Fibroblast of lung (primary cell): ENCODE measurements at regions not wholly inside any gene's neighbourhood (a gene's known extent, or its start where the extent isn't known, plus 50 kb on each side); places are given as distances from the start of the nearest gene placed in this dataset.

Source experiments
- DNase-seq, 2 donors: peaks; one replicate each; pipeline versions ENCODE4 v3.0.0 to v3.0.0-alpha.2; 2010; ENCODE audit warnings: low read depth in 2 of 2
- H2AFZ ChIP-seq: 2 replicates; pipeline ENCODE4 v1.5.1; 2012; ENCODE audit warnings: low read length, control low read depth, inconsistent platforms
- H3K27ac ChIP-seq: 2 replicates; pipeline ENCODE4 v1.5.1; 2011; ENCODE audit warnings: low read length, control low read depth; ENCODE audit not compliant: insufficient read depth
- H3K27me3 ChIP-seq: 2 replicates; pipeline ENCODE4 v1.5.1; 2011; ENCODE audit warnings: mild to moderate bottlenecking, low read length; ENCODE audit not compliant: control insufficient read depth, insufficient read depth
- H3K36me3 ChIP-seq: 2 replicates; pipeline ENCODE4 v1.5.1; 2011; ENCODE audit warnings: low read length; ENCODE audit not compliant: control insufficient read depth, insufficient read depth
- H3K4me1 ChIP-seq: 2 replicates; pipeline ENCODE4 v1.5.1; 2011; ENCODE audit warnings: low read length; ENCODE audit not compliant: control insufficient read depth, insufficient read depth; ENCODE audit errors: extremely low read depth
- H3K4me2 ChIP-seq: 2 replicates; pipeline ENCODE4 v1.5.1; 2011; ENCODE audit warnings: low read length, control low read depth; ENCODE audit not compliant: insufficient read depth; ENCODE audit errors: extremely low read depth
- H3K4me3 ChIP-seq, 4 experiments: fragments of 200-600 bp in 1 of 4; sonication (generic) in 1 of 4; replicated peaks in 1 of 4; 2 replicates each; pipeline ENCODE4 v1.5.1; 2011 to 2016; ENCODE audit warnings: low read length in 4 of 4, low read depth in 3 of 4, mild to moderate bottlenecking in 3 of 4, control low read depth in 2 of 4, inconsistent platforms in 1 of 4, mixed read lengths in 1 of 4; ENCODE audit not compliant: insufficient read depth in 1 of 4; ENCODE audit errors: control extremely low read depth in 1 of 4
- H3K79me2 ChIP-seq: 2 replicates; pipeline ENCODE4 v1.5.1; 2012; ENCODE audit warnings: mild to moderate bottlenecking, low read length, inconsistent platforms; ENCODE audit not compliant: control insufficient read depth, insufficient read depth
- H3K9ac ChIP-seq: 2 replicates; pipeline ENCODE4 v1.5.1; 2011; ENCODE audit warnings: mild to moderate bottlenecking, low read length, control low read depth; ENCODE audit not compliant: insufficient read depth
- H3K9me3 ChIP-seq: 2 replicates; pipeline ENCODE4 v1.5.1; 2012; ENCODE audit warnings: low read depth, low read length; ENCODE audit not compliant: control insufficient read depth, insufficient read depth
- H4K20me1 ChIP-seq: 2 replicates; pipeline ENCODE4 v1.5.1; 2011; ENCODE audit warnings: low read length; ENCODE audit not compliant: control insufficient read depth, insufficient read depth; ENCODE audit errors: extremely low read depth
- CTCF ChIP-seq, 2 donors: IDR thresholded peaks in 1 of 2; conservative IDR thresholded peaks in 1 of 2; 1 replicate in 1 of 2; 2 replicates in 1 of 2; pipeline ENCODE4 v1.5.1; 2011 to 2012; ENCODE audit warnings: low read length in 2 of 2, control low read depth in 1 of 2, inconsistent platforms in 1 of 2, low read depth in 1 of 2, mild to moderate bottlenecking in 1 of 2
- EZH2 ChIP-seq: IDR thresholded peaks from 2 replicates; pipeline ENCODE4 v1.5.1; 2012; ENCODE audit warnings: low read length, control low read depth, mild to moderate bottlenecking; ENCODE audit errors: missing control alignments

- H4K20me1 ChIP-seq: no peaks in the 10 kb centered on the region
- H3K27me3 ChIP-seq: no peaks in the 10 kb centered on the region
- H3K4me1 ChIP-seq: no peaks in the 10 kb centered on the region
- DNase-seq: no peak
- H2AFZ ChIP-seq: no peak overlapping the region
- H3K4me3 ChIP-seq: no peak overlapping the region
- H3K79me2 ChIP-seq: no peaks in the 10 kb centered on the region
- no peak overlapping the region for H3K9ac ChIP-seq
- H3K36me3 ChIP-seq: no peaks in the 10 kb centered on the region
- no peak overlapping the region for H3K4me2 ChIP-seq
- no peak overlapping the region for H3K27ac ChIP-seq
- H3K9me3 ChIP-seq: no peaks in the 10 kb centered on the region
- no peak for TF ChIP-seq EZH2
- TF ChIP-seq CTCF (conservative IDR thresholded peaks at IDR 0.05 in 1 of 2, IDR thresholded peaks at IDR 0.05 in 1 of 2; ENCODE audit: low read depth in 1 of 2, low read length in 2 of 2): no peak
These were observed 319.2 kb downstream of the SLCO4C1 start for GRCh38 chr5:101976933-101977332.

GRCh38 chr5:101969742-101970141, 326.3 kb downstream of the SLCO4C1 start:
- Histone ChIP-seq H3K9ac (no peak overlapping the region), H3K4me3 (no peak overlapping the region), H3K9me3 (no peaks in the 10 kb centered on the region), H3K4me1 (no peaks in the 10 kb centered on the region), H2AFZ (no peak overlapping the region), H3K27me3 (no peaks in the 10 kb centered on the region), H3K79me2 (no peaks in the 10 kb centered on the region), H3K27ac (no peak overlapping the region), H3K36me3 (no peaks in the 10 kb centered on the region), H3K4me2 (no peak overlapping the region), H4K20me1 (no peaks in the 10 kb centered on the region)
- TF ChIP-seq EZH2 (no peak), CTCF (conservative IDR thresholded peaks at IDR 0.05 in 1 of 2, IDR thresholded peaks at IDR 0.05 in 1 of 2; ENCODE audit: low read depth in 1 of 2, low read length in 2 of 2) (no peak)
- no peak for DNase-seq

GRCh38 chr5:101966476-101966875, 329.6 kb downstream of the SLCO4C1 start:
- Histone ChIP-seq H3K79me2 (no peaks in the 10 kb centered on the region), H4K20me1 (no peaks in the 10 kb centered on the region), H2AFZ (no peak overlapping the region), H3K9me3 (no peaks in the 10 kb centered on the region), H3K27me3 (no peaks in the 10 kb centered on the region), H3K4me3 (no peak overlapping the region), H3K9ac (no peak overlapping the region), H3K4me2 (no peak overlapping the region), H3K4me1 (no peaks in the 10 kb centered on the region), H3K36me3 (no peaks in the 10 kb centered on the region), H3K27ac (no peak overlapping the region)
- TF ChIP-seq CTCF (conservative IDR thresholded peaks at IDR 0.05 in 1 of 2, IDR thresholded peaks at IDR 0.05 in 1 of 2; ENCODE audit: low read depth in 1 of 2, low read length in 2 of 2) (no peak), EZH2 (no peak)
- DNase-seq: no peak
